Fibroblast of skin of back (primary cell): ENCODE measurements at regions not wholly inside any gene's neighbourhood (a gene's known extent, or its start where the extent isn't known, plus 50 kb on each side); places are given as distances from the start of the nearest gene placed in this dataset.

Experiments
- DNase-seq: peaks from one replicate; pipeline ENCODE4 v3.0.0-alpha.2; 2013

GRCh38 chr5:32503261-32503660, 58.7 kb upstream of the ZFR start:
- DNase-seq, result peak; percentile 77

- no peak for DNase-seq
These were observed 56.8 kb upstream of the ZFR start for GRCh38 chr5:32501071-32502002.

- no peak for DNase-seq
These were observed 55.6 kb upstream of the ZFR start for GRCh38 chr5:32500181-32500580.

GRCh38 chr5:32499261-32499660, 54.7 kb upstream of the ZFR start:
- no peak for DNase-seq

GRCh38 chr5:32498484-32498883, 53.9 kb upstream of the ZFR start:
- no peak for DNase-seq

GRCh38 chr5:32496104-32496503, 51.6 kb upstream of the ZFR start:
- DNase-seq, result no peak

- DNase-seq, result no peak
These were observed 50.3 kb upstream of the ZFR start for GRCh38 chr5:32494827-32495226.
